Fibroblast of lung (primary cell): ENCODE measurements at regions not wholly inside any gene's neighbourhood (a gene's known extent, or its start where the extent isn't known, plus 50 kb on each side); places are given as distances from the start of the nearest gene placed in this dataset.
"Not testable (repeated sequence)": the region's sequence is repeated elsewhere in the genome, so short reads cannot be mapped to it uniquely, and the experiment has no call there.

Source experiments
- EZH2 ChIP-seq: IDR thresholded peaks from 2 replicates; pipeline ENCODE4 v1.5.1; 2012; ENCODE audit warnings: low read length, control low read depth, mild to moderate bottlenecking; ENCODE audit errors: missing control alignments
- TF ChIP-seq, protein P1 (sequence below), 2 donors: IDR thresholded peaks in 1 of 2; conservative IDR thresholded peaks in 1 of 2; 1 replicate in 1 of 2; 2 replicates in 1 of 2; pipeline ENCODE4 v1.5.1; 2011 to 2012; ENCODE audit warnings: low read length in 2 of 2, control low read depth in 1 of 2, inconsistent platforms in 1 of 2, low read depth in 1 of 2, mild to moderate bottlenecking in 1 of 2

DNA sequence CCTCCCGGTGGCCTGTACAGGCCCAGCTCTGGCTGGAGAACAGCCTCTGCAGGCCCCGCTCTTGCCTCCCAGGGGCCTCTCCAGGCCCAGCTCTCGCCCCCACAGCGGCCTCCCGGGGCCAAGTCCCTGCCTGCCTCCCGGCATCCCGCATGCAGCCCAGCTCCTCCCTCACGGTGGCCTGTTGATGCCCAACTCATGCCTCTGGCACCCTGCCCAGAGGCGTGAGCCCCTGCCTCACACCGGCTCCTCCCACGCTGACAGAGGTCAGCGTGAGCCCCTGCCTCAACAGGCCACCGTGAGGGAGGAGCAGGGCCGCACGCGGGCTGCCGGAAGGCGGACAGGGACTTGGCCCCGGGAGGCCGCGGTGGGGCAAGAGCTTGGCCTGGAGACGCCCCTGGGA is 157.0 kb upstream of the CDK13 start:
- TF ChIP-seq, protein P1, sequence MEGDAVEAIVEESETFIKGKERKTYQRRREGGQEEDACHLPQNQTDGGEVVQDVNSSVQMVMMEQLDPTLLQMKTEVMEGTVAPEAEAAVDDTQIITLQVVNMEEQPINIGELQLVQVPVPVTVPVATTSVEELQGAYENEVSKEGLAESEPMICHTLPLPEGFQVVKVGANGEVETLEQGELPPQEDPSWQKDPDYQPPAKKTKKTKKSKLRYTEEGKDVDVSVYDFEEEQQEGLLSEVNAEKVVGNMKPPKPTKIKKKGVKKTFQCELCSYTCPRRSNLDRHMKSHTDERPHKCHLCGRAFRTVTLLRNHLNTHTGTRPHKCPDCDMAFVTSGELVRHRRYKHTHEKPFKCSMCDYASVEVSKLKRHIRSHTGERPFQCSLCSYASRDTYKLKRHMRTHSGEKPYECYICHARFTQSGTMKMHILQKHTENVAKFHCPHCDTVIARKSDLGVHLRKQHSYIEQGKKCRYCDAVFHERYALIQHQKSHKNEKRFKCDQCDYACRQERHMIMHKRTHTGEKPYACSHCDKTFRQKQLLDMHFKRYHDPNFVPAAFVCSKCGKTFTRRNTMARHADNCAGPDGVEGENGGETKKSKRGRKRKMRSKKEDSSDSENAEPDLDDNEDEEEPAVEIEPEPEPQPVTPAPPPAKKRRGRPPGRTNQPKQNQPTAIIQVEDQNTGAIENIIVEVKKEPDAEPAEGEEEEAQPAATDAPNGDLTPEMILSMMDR (conservative IDR thresholded peaks at IDR 0.05 in 1 of 2, IDR thresholded peaks at IDR 0.05 in 1 of 2; ENCODE audit: low read depth in 1 of 2, low read length in 2 of 2): not testable (repeated sequence)
- TF ChIP-seq EZH2: not testable (repeated sequence)
